ENCODE measurements at regions not wholly inside any gene's neighbourhood (a gene's known extent, or its start where the extent isn't known, plus 50 kb on each side); places are given as distances from the start of the nearest gene placed in this dataset.

DNA sequence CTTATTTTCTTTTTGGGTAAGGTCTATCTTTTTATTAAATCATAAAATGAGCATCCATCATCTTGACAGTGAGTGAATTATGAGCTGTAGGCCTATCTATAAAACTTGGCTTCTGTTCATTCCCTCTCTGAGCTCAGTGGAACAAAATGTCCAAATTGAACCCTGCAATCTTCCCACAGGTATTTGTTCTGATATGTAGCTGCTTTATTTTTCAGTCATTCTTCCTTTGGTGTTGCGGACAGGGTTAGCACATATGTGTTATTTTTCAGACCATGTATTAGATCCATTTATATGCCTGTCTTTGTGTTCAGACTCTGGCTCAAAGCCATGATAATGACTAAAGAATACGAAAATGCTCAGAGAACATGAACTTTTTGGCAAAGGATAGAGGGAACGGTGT, 201.6 kb upstream of the KIAA1217 start:
- H3K27ac ChIP-seq, result no peak overlapping the region

DNA sequence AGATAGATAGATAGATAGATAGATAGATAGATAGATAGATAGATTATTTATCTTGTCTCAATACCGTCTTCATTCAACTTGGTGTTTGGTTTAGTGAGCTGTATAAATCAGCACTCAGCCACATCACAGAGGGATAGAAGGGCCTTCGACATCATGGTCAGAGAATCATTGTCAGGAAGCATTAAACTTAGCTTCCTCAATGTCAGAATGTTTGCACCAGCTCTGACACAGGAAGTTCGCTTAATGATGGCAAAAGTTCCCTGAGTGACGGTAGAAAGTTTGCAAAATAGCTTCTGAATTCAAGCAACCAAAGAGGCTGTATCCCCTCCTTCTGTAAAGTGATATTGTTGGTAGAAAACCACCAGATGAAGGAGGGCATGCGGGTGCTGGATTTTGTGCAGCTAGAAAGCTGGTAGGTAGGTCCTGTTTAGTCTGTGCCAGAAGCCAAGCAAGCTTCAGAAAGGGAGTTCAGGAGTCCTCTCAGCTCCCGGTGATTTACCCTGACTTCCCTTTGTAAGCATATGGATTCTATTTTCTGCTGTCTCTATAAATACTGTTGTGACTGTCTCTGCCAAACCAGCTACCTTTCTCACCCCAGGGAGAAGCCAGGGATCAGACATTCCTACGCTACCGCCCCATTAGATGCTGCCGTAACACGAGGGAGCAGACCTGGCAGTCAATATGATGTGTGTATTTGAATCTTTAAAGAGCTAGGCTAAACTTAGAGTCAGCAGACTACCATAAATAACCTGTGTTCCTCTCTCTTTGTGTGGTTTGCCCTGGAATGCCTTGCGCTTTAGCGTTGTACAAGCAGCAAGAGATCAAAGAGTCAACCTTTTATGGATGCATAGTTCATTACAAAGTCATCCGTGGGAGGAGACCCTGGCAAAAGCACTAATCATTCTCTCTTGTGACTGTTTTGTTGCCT, 200.5 kb upstream of the KIAA1217 start:
- Histone ChIP-seq H3K36me3 (no peaks in the 10 kb centered on the region), H3K9me3 (no peaks in the 10 kb centered on the region), H3K4me3 (ENCODE audit: low read depth in 1 of 2, low read length in 1 of 2) (no peak overlapping the region), H3K27ac (no peak overlapping the region), H3K27me3 (peaks cover 5% of the 10 kb centered on the region), H3K4me1 (ENCODE audit: control insufficient read depth in 1 of 2, insufficient read depth in 1 of 2, low read depth in 1 of 2, low read length in 1 of 2) (no peaks in the 10 kb centered on the region)
- TF ChIP-seq, protein P1, sequence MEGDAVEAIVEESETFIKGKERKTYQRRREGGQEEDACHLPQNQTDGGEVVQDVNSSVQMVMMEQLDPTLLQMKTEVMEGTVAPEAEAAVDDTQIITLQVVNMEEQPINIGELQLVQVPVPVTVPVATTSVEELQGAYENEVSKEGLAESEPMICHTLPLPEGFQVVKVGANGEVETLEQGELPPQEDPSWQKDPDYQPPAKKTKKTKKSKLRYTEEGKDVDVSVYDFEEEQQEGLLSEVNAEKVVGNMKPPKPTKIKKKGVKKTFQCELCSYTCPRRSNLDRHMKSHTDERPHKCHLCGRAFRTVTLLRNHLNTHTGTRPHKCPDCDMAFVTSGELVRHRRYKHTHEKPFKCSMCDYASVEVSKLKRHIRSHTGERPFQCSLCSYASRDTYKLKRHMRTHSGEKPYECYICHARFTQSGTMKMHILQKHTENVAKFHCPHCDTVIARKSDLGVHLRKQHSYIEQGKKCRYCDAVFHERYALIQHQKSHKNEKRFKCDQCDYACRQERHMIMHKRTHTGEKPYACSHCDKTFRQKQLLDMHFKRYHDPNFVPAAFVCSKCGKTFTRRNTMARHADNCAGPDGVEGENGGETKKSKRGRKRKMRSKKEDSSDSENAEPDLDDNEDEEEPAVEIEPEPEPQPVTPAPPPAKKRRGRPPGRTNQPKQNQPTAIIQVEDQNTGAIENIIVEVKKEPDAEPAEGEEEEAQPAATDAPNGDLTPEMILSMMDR (IDR thresholded peaks at IDR 0.05), result no peak

More for the DNA sequence above, 201.6 kb upstream of the KIAA1217 start:
- H3K4me1 ChIP-seq (ENCODE audit: control insufficient read depth in 1 of 2, insufficient read depth in 1 of 2, low read depth in 1 of 2, low read length in 1 of 2), result no peaks in the 10 kb centered on the region
- no peaks in the 10 kb centered on the region for H3K9me3 ChIP-seq
- no peak overlapping the region for H3K4me3 ChIP-seq (ENCODE audit: low read depth in 1 of 2, low read length in 1 of 2)
- peaks cover 5% of the 10 kb centered on the region for H3K27me3 ChIP-seq
- no peaks in the 10 kb centered on the region for H3K36me3 ChIP-seq
- TF ChIP-seq, protein P1 (IDR thresholded peaks at IDR 0.05), result no peak

DNA sequence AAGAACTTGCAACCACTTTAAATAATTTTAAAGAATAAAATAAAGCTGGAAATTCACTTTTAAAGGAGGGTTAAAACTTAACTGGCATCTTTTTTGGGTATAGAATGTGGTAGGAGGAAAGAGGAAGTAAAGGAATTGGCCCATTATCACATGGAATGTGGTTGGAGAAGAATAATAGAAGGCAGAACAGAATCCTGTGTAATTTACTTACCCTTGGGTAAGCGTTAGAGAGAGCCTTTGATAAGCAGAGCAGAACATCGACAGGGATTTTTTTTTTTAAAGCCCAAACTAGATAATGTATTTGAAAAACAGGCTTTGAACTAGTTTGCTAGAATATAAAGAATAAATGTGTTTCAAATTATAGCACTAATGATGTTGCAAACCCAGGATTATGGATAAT, 199.8 kb upstream of the KIAA1217 start:
- Histone ChIP-seq H3K4me3 (ENCODE audit: low read depth in 1 of 2, low read length in 1 of 2) (no peak overlapping the region), H3K27me3 (peaks cover 5% of the 10 kb centered on the region)

GRCh38 chr10:24009736-24010135, 199.2 kb upstream of the KIAA1217 start:
- Histone ChIP-seq H3K27me3 (peaks cover 5% of the 10 kb centered on the region), H3K27ac (no peak overlapping the region), H3K4me3 (ENCODE audit: low read depth in 1 of 2, low read length in 1 of 2) (no peak overlapping the region), H3K36me3 (no peaks in the 10 kb centered on the region), H3K4me1 (ENCODE audit: control insufficient read depth in 1 of 2, insufficient read depth in 1 of 2, low read depth in 1 of 2, low read length in 1 of 2) (no peaks in the 10 kb centered on the region), H3K9me3 (no peaks in the 10 kb centered on the region)
- TF ChIP-seq, protein P1 (IDR thresholded peaks at IDR 0.05), result no peak

More for the DNA sequence above, 199.8 kb upstream of the KIAA1217 start:
- no peaks in the 10 kb centered on the region for H3K9me3 ChIP-seq
- H3K27ac ChIP-seq, result no peak overlapping the region
- no peaks in the 10 kb centered on the region for H3K36me3 ChIP-seq
- H3K4me1 ChIP-seq (ENCODE audit: control insufficient read depth in 1 of 2, insufficient read depth in 1 of 2, low read depth in 1 of 2, low read length in 1 of 2), result no peaks in the 10 kb centered on the region
- TF ChIP-seq, protein P1 (IDR thresholded peaks at IDR 0.05), result no peak

DNA sequence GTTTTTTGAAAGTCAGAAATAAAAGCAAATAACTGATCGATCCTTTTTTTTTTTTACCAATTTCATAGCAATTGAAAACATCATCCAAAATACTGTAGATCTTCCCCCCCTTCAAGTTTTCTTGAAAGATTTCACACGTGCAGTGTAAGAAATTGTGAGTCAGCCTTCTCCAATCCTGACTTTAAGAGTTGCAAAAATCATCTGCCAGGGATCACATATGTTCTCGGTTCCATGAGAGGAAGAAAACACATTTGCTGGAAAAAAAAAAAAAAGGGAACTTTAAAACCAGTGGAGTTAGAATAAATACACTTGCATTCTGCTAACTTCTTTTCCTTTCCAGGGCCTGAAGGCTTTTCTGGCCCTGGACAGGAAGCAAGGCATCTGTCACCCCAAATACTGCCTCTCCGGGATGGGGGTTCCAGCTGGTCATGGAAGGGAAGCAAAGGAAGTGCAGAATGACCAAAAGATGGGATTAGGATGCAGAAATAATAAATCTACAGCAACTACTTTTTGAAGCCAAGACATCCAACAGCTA, 198.4 kb upstream of the KIAA1217 start:
- H3K27ac ChIP-seq, result no peak overlapping the region
- H3K4me3 ChIP-seq (ENCODE audit: low read depth in 1 of 2, low read length in 1 of 2), result no peak overlapping the region
- H3K9me3 ChIP-seq, result no peaks in the 10 kb centered on the region
- peaks cover 5% of the 10 kb centered on the region for H3K27me3 ChIP-seq
- H3K36me3 ChIP-seq, result no peaks in the 10 kb centered on the region
- TF ChIP-seq, protein P1 (IDR thresholded peaks at IDR 0.05), result no peak
- H3K4me1 ChIP-seq (ENCODE audit: control insufficient read depth in 1 of 2, insufficient read depth in 1 of 2, low read depth in 1 of 2, low read length in 1 of 2), result no peaks in the 10 kb centered on the region

Data from neutrophil (primary cell).